Large intestine (tissue), 3 donors: ENCODE measurements at regions not wholly inside any gene's neighbourhood (a gene's known extent, or its start where the extent isn't known, plus 50 kb on each side); places are given as distances from the start of the nearest gene placed in this dataset.

Source experiments
- DNase-seq, 2 donors: peaks; one replicate each; pipeline versions ENCODE4 v3.0.0 to v3.0.0-alpha.2; 2013
- H3K27ac ChIP-seq: one replicate; pipeline ENCODE4 v1.5.1; 2013; ENCODE audit warnings: low read length
- H3K27me3 ChIP-seq: 2 replicates; pipeline ENCODE4 v1.6.1; 2013; ENCODE audit warnings: low read length; ENCODE audit not compliant: control insufficient read depth, insufficient read depth
- H3K36me3 ChIP-seq: 2 replicates; pipeline ENCODE4 v1.6.1; 2013; ENCODE audit warnings: low read length; ENCODE audit not compliant: control insufficient read depth, insufficient read depth
- H3K4me1 ChIP-seq: one replicate; pipeline ENCODE4 v1.6.1; 2013; ENCODE audit warnings: low read length; ENCODE audit not compliant: control insufficient read depth, insufficient read depth
- H3K4me3 ChIP-seq: one replicate; pipeline ENCODE4 v1.5.1; 2013; ENCODE audit warnings: low read length
- H3K9me3 ChIP-seq: one replicate; pipeline ENCODE4 v1.6.1; 2013; ENCODE audit warnings: mild to moderate bottlenecking, low read depth, low read length, moderate library complexity; ENCODE audit not compliant: control insufficient read depth
- WGBS: methylation state at CpG from one replicate; pipeline ENCODE4 v1.1.5; 2013; ENCODE audit warnings: low lambda C conversion rate; ENCODE audit not compliant: insufficient coverage; 5-methylcytosine and 5-hydroxymethylcytosine counted together

DNA sequence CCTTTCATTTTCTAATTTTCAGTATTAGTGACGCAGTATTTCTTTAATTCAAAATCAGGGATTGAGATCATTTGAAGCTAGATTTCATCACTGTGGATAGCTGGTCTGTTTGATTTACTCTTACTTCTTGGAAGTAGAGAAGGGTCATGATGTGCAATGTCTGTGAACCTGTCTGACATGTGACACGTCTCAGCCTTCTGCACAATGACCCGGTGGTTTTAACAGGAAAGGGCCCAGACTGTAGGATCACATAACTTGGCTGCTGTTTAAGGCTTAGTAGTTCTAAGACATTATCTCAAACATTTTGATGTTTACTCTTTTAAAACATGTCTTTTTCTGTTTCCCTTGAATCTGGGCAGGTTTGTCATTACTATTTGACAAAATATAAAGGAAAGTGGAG, 823.3 kb upstream of the NUDT12 start:
- H3K27ac ChIP-seq, result no peak overlapping the region
- no peaks in the 10 kb centered on the region for H3K36me3 ChIP-seq
- H3K27me3 ChIP-seq, result no peaks in the 10 kb centered on the region
- H3K4me3 ChIP-seq, result no peak overlapping the region
- WGBS, result no CpG with 5 or more reads among the region's 3 CpGs
- no peaks in the 10 kb centered on the region for H3K9me3 ChIP-seq
- DNase-seq, result no peak
- H3K4me1 ChIP-seq, result no peaks in the 10 kb centered on the region

DNA sequence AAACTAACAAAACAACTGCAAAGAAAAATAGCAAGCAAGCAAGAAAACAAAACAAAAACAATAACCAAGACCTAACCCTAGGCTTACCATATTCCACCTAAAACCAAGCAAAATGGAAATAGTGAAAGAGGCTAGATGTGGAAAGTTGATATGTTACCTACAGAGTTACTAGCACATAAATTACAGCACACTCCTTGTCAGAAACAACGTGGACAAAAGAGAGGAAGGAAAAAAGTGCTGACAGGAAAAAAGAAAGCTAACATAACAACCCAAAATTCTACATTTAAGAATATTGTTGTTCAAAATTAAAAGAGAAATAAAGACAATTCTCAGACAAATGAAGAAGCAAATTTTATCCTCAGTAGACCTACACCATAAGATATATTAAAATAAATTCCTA, 812.8 kb upstream of the NUDT12 start:
- Histone ChIP-seq H3K27ac (no peak overlapping the region), H3K36me3 (no peaks in the 10 kb centered on the region), H3K4me1 (no peaks in the 10 kb centered on the region), H3K27me3 (no peaks in the 10 kb centered on the region), H3K4me3 (no peak overlapping the region), H3K9me3 (no peaks in the 10 kb centered on the region)
- 40% methylated on average over 1 of the region's 1 CpG for WGBS
- DNase-seq, result no peak

DNA sequence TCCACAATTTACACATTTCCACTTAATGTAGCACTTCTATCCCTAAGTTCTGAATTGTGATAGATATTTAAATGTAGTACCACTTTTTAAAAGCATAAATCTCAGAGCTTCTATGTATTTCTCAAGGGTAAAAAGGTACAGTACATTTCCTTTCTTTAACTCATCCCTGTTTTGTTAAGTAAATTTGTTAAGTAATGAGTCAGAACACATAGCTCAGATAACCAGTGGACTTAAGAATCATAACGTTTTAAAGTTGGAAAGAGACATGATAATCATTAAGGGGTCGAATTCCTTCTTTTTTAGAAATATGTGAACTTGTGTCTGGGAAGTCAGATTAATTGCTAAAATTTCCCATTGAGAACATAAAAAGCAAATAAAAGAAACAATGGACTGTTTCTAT, 810.2 kb upstream of the NUDT12 start:
- Histone ChIP-seq H3K27me3 (no peaks in the 10 kb centered on the region), H3K4me1 (no peaks in the 10 kb centered on the region), H3K9me3 (no peaks in the 10 kb centered on the region), H3K27ac (no peak overlapping the region), H3K4me3 (no peak overlapping the region), H3K36me3 (no peaks in the 10 kb centered on the region)
- WGBS, result no CpG with 5 or more reads among the region's 2 CpGs
- DNase-seq, result no peak

DNA sequence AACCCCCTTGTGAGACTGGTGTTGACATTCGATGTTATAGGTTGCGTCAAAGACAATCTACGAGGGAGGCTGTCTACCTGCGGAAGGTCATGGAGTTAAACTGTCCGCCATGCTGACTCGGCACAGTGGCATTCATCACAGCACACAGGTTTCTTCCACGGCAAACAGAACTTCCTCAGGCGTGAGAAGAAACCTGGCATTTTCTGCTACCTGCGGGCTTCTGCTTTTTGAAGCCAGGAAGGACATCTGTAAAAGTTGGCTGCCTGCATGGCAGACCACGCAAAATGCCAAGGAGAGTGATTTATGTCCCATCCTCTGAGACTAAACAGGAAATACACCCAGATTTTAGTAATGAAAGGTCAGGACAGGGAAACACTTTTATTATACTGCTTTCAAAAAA, 809.8 kb upstream of the NUDT12 start:
- Histone ChIP-seq H3K4me1 (no peaks in the 10 kb centered on the region), H3K27me3 (no peaks in the 10 kb centered on the region), H3K4me3 (no peak overlapping the region), H3K36me3 (no peaks in the 10 kb centered on the region), H3K27ac (no peak overlapping the region), H3K9me3 (no peaks in the 10 kb centered on the region)
- DNase-seq, result no peak
- WGBS, result 80% methylated on average over 1 of the region's 10 CpGs

DNA sequence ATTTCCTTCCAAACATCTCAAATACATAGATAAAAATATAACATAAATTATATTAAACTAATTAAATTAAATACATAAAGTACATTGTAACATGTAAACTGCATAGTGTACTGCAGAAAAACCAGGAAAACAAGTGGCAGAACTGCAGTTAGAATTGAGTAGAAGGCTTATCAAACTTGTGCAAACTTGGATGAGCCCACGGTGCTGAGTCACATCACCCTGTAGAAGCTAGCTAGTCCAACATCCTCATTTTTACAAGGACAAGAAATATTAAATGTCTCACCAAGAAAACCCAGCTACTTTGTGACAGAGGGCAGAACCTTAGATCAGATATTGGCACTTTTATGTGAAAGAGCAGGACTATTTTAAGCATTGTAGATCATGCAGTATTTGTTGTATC, 807.9 kb upstream of the NUDT12 start:
- DNase-seq, result no peak
- no CpG with 5 or more reads among the region's 1 CpG for WGBS
- Histone ChIP-seq H3K9me3 (no peaks in the 10 kb centered on the region), H3K4me3 (no peak overlapping the region), H3K4me1 (no peaks in the 10 kb centered on the region), H3K36me3 (no peaks in the 10 kb centered on the region), H3K27ac (no peak overlapping the region), H3K27me3 (no peaks in the 10 kb centered on the region)

DNA sequence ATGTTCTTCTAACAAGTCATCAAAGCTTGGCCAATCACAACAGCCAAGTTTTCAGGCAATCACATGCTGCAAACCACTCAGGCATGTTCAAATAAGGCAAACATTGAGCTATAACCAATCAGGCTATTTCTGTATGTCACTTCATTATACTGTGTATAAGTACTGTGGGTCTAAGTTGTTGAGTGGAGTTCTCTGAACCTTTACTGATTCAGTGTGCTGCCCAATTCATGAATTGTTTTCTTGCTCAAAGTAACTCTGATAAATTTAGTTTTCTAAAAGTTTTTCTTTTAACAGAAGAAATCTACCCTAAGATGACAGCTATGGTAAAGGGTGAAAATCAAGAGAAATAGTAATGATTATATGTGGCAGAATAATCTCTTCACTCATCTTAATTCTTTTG, 805.4 kb upstream of the NUDT12 start:
- DNase-seq, result no peak
- Histone ChIP-seq H3K9me3 (no peaks in the 10 kb centered on the region), H3K4me3 (no peak overlapping the region), H3K27me3 (no peaks in the 10 kb centered on the region), H3K4me1 (no peaks in the 10 kb centered on the region), H3K27ac (no peak overlapping the region), H3K36me3 (no peaks in the 10 kb centered on the region)

DNA sequence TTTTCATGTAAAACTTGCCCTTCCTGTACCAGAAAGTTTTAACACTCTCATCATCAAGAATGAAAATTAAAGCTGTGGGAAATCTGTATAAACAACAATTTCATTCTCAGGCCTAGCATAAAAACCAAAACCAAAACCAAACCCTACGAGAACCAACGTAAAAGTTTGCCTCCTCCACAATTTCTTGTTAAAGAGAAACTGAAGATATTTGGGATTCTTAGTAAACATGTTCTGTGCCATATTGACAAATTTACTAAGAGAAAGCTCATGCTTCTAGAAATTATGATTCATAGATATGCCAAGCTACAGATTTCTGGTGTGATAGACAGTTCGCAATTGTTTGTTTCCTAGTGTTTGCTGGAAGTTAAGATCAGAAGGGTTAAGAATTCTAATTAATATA, 801.0 kb upstream of the NUDT12 start:
- no peak for DNase-seq
- H3K36me3 ChIP-seq, result no peaks in the 10 kb centered on the region
- 80% methylated on average over 1 of the region's 3 CpGs for WGBS

DNA sequence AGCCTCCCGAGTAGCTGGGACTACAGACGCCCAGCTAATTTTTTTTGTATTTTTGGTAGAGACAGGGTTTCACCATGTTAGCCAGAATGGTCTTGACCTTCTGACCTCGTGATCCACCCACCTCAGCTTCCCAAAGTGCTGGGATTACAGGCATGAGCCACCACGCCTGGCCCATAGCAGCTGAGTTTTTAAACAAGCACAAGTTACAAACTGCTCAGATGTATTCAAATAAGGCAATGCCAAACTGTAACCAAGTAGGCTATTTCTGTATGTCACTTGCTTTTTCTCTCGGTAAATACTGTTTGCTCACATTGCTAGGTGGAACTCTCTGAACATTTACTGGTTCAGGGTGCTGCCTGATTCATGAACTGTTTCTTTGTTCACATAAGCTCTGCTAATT, 799.3 kb upstream of the NUDT12 start:
- Histone ChIP-seq H3K4me1 (no peaks in the 10 kb centered on the region), H3K36me3 (no peaks in the 10 kb centered on the region), H3K4me3 (no peak overlapping the region), H3K27ac (no peak overlapping the region), H3K9me3 (no peaks in the 10 kb centered on the region), H3K27me3 (no peaks in the 10 kb centered on the region)
- no CpG with 5 or more reads among the region's 5 CpGs for WGBS
- no peak for DNase-seq

More for the DNA sequence above, 801.0 kb upstream of the NUDT12 start:
- Histone ChIP-seq H3K4me1 (no peaks in the 10 kb centered on the region), H3K4me3 (no peak overlapping the region), H3K27me3 (no peaks in the 10 kb centered on the region), H3K9me3 (no peaks in the 10 kb centered on the region), H3K27ac (no peak overlapping the region)

DNA sequence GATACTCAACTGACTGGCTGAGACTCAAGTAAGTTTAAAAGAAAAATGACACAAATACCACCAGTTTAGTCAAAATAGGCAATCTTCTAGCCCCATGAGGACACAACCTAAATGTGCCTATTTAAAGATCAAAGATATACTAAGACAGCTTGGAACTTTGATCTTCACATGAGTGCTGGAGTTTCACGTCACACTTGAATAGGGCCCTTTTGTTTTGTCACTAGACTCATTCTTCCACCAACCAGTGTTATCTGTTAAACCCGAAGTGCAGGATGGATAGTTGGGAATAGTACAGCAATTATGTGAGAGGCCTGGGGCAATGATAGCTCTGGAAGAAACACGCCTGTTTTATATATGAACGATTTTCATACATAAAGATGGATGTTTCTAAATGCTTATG, 792.8 kb upstream of the NUDT12 start:
- Histone ChIP-seq H3K27me3 (no peaks in the 10 kb centered on the region), H3K4me1 (no peaks in the 10 kb centered on the region), H3K4me3 (no peak overlapping the region), H3K9me3 (no peaks in the 10 kb centered on the region), H3K36me3 (no peaks in the 10 kb centered on the region), H3K27ac (no peak overlapping the region)
- WGBS, result 92% methylated on average over 2 of the region's 4 CpGs
- peak in 1 of 2 donors; percentile 4 for DNase-seq

DNA sequence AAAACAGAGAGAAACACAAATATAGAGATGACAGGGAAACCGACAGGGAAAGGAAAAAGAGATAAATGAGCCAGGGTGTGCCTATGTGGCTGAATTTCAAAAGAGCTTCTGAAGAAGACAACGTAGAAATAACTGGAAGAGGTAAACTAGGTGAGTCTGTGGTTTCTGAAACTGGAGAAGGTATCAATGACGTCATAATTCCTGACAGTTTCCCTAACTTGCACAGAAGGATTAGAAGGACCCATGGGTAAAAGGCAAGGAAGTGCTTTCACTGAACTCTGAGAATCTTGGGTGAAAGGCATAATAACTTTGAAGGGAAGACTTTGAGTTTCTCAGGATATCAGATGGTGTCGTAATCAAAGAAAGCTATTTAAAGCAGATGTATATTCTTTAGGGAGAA, 790.8 kb upstream of the NUDT12 start:
- no peaks in the 10 kb centered on the region for H3K27me3 ChIP-seq
- H3K4me1 ChIP-seq, result no peaks in the 10 kb centered on the region
- no peak for DNase-seq
- WGBS, result 87% methylated on average over 2 of the region's 4 CpGs
- no peak overlapping the region for H3K4me3 ChIP-seq
- H3K36me3 ChIP-seq, result no peaks in the 10 kb centered on the region
- H3K9me3 ChIP-seq, result no peaks in the 10 kb centered on the region
- no peak overlapping the region for H3K27ac ChIP-seq

DNA sequence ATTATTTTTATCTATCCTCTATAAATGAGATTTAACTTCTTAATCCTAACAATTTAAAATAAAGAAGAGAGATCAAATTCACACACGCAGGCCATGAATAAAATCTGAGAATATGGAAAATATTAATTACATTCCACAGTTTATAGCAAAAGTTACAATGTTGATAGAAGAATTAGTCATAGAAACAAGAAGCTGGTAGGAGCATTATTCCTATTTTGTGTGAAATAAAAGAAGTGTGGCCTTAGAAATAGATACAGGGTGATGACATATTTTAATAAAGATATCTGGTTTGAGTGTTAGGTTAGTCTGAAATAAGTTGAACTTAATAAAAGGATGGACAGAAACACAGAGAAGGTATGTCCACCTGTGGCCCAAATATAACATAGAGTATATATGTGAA, 790.4 kb upstream of the NUDT12 start:
- WGBS, result 83% methylated on average over 1 of the region's 1 CpG
- no peaks in the 10 kb centered on the region for H3K36me3 ChIP-seq

More for the DNA sequence above, 790.4 kb upstream of the NUDT12 start:
- Histone ChIP-seq H3K4me3 (no peak overlapping the region), H3K27me3 (no peaks in the 10 kb centered on the region), H3K27ac (no peak overlapping the region), H3K9me3 (no peaks in the 10 kb centered on the region), H3K4me1 (no peaks in the 10 kb centered on the region)
- no peak for DNase-seq
